WTC11 (cell line): ENCODE measurements at regions not wholly inside any gene's neighbourhood (a gene's known extent, or its start where the extent isn't known, plus 50 kb on each side); places are given as distances from the start of the nearest gene placed in this dataset.
A peak's percentile ranks its signal among the peaks of the same experiment; 100 is the strongest.
"Not testable (repeated sequence)": the region's sequence is repeated elsewhere in the genome, so short reads cannot be mapped to it uniquely, and the experiment has no call there.

ENCODE experiments used
- ATAC-seq: fragments of 200-7000 bp; cut with Tn5 transposase; 2 replicates; pipeline ENCODE4 v1.10.0; 2021; ENCODE audit warnings: mild to moderate bottlenecking, moderate library complexity
- CTCF ChIA-PET: fragments of 300-600 bp; sonication (Branson Sonifier 250); formaldehyde crosslinking; loops from one replicate; lab custom pipeline; 2021; ENCODE audit warnings: antibody characterized with exemption; lab: Charles Lee
- POLR2A ChIA-PET: fragments of 350-600 bp; sonication (Branson Sonifier 250); formaldehyde crosslinking; loops from one replicate; lab custom pipeline; 2021; ENCODE audit warnings: antibody characterized with exemption; lab: Charles Lee
- DNase-seq: peaks from one replicate; pipeline ENCODE4 v3.0.0; 2021; ENCODE audit warnings: low spot score
- H3K27ac Mint-ChIP-seq: 2 replicates; pipeline ENCODE4 v1.8.0; 2021; ENCODE audit warnings: mixed read lengths
- H3K27me3 Mint-ChIP-seq: 2 replicates; pipeline ENCODE4 v1.8.0; 2021; ENCODE audit warnings: low read depth, mild to moderate bottlenecking, moderate library complexity, mixed read lengths
- H3K36me3 Mint-ChIP-seq: 2 replicates; pipeline ENCODE4 v1.8.0; 2021; ENCODE audit warnings: mixed read lengths
- H3K4me1 Mint-ChIP-seq: 2 replicates; pipeline ENCODE4 v1.8.0; 2022; ENCODE audit warnings: mixed read lengths
- H3K4me3 Mint-ChIP-seq: 2 replicates; pipeline ENCODE4 v1.8.0; 2021; ENCODE audit warnings: mild to moderate bottlenecking, moderate library complexity, mixed read lengths
- H3K9me3 Mint-ChIP-seq: 2 replicates; pipeline ENCODE4 v1.8.0; 2021; ENCODE audit warnings: mixed read lengths
- ZNF423 ChIP-seq: fragments of 250-450 bp; sonication (Bioruptor Pico); IDR thresholded peaks from 2 replicates; pipeline ENCODE4 v2.1.2; 2022; ENCODE audit warnings: mild to moderate bottlenecking, moderate library complexity

DNA sequence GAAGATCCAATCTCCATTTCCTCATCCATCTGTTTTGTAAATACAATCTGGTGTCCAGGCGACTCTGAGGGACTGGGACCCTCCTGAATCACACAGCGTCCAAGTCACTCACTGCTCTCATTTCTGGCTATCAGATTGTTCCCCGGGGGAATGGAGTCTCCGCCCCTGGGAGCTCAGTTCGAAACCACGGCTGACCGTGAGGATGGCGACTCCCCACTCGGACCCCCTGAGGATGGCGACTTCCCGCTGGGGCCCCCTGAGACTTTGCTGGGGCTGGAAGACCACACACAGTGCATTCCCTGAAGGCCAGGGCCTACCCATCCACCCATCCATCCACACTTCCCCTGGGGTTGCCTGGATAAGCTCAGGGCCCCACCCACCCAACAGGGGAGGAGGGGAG lies 360.5 kb downstream of the BCL2L11 start:
- H3K4me3 Mint-ChIP-seq, H3K4me1 Mint-ChIP-seq, H3K9me3 Mint-ChIP-seq, H3K27me3 Mint-ChIP-seq, H3K27ac Mint-ChIP-seq, POLR2A ChIA-PET, H3K36me3 Mint-ChIP-seq: not testable (repeated sequence)
- CTCF ChIA-PET: interaction anchor here (0.6 kb wide), 1 partner anchor 513 kb away, joined by 6 read pairs; no protein-coding TSS in a partner anchor
- DNase-seq: peak; percentile 12
- peak; percentile 24 for ATAC-seq
- TF ChIP-seq ZNF423 (CRISPR knock-in tag): peak; percentile 69

DNA sequence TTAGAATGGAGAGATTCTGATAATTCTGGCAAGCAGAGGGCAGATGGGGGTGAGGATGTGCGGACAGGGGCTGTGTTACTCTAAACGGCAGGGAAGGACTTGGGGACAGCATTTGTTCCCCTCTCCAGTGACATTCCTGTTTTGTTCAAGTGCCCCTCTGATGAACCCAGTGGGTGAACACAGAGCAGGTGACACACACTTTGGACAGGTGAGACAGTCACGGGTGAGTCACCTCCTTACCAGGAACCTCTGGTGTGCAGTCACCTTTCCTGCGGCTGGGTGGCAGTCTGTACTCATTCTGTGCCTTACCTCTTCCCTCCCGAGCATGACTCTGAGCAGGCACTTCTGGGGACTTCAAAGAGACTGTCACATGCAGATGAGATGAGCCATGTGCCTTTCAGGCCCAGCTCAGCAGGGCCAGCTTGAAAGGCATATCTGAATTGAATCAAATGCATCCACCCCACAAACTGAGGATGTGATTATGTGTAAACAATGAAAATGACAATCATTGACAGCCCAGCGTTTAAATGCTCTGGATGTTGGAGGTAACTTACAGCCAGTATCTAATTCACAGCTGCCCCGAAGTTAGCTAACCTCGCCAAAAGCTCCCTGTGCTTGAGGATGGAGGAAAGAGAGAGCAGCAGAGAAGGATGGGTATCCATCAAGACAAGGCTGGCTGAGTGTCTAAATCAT lies 362.4 kb downstream of the BCL2L11 start:
- DNase-seq, H3K27me3 Mint-ChIP-seq, H3K36me3 Mint-ChIP-seq, H3K4me3 Mint-ChIP-seq, H3K9me3 Mint-ChIP-seq, H3K27ac Mint-ChIP-seq, POLR2A ChIA-PET, H3K4me1 Mint-ChIP-seq: not testable (repeated sequence)
- peak; percentile 71 for ATAC-seq
- CTCF ChIA-PET: interaction anchor here (1.1 kb wide), 1 partner anchor 223 kb away, joined by 3 read pairs; no protein-coding TSS in a partner anchor

DNA sequence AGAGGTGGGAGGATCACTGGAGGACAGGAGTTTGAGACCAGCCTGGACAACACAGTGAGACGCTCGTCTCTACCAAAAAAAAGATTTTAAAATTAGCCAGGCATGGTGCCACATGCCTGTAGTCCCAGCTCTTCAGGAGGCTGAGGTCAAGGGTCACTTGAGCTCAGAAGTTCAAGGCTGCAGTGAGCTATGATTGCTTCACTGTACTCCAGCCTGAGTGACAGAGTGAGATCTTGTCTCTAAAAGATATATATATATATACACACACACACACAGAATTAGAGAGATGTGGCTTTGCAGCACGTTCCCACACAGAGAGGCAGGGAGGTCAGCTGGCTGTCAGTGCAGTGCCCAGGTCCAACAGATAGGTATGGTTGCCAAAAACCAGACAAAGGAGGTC lies 363.4 kb downstream of the BCL2L11 start:
- H3K36me3 Mint-ChIP-seq, DNase-seq, H3K9me3 Mint-ChIP-seq, ATAC-seq, H3K4me3 Mint-ChIP-seq, H3K4me1 Mint-ChIP-seq, POLR2A ChIA-PET, H3K27me3 Mint-ChIP-seq, H3K27ac Mint-ChIP-seq: not testable (repeated sequence)
- CTCF ChIA-PET: interaction anchor here (0.9 kb wide), 1 partner anchor 215 kb away, joined by 7 read pairs; no protein-coding TSS in a partner anchor

DNA sequence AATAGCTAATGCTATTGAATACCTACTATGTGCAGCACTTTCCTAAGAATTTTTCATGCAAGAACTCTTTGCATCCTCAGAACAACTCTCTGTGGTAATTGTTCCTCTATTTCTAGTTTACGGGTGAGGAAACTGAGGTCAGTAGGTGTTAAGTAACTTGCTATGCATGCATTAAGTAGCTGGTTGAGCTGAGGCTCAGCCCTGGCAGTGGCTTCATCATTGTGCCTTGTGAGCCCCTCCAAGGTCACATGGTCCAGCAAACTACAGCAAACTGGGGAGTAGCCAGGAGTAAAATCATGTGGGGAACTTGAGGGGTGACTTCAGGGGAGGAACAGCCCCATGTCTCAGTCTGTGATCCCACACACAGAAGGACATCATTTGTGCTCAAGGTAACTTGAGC lies 365.2 kb downstream of the BCL2L11 start:
- H3K9me3 Mint-ChIP-seq: not testable (repeated sequence)

DNA sequence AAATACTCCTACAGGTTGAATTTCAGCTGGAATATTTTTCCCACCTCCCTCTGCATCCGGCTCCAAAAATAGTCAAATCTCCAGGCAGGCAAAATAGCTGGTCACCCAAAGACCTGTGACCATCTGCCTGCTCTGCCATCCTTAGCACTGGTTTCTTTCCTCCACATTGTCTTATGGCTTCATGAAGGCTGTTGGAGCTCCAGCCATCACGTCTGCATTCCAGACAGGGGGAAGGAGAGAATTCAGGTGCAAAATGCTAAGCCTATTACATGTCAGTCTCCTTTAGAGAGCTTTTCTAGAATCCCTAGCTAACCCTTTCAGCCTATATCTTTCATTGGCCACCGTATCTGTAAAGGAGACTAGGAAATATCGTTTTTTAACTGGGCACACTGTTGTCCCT lies 367.7 kb downstream of the BCL2L11 start:
- POLR2A ChIA-PET, H3K27me3 Mint-ChIP-seq, H3K27ac Mint-ChIP-seq, H3K36me3 Mint-ChIP-seq, DNase-seq, CTCF ChIA-PET, H3K4me3 Mint-ChIP-seq, ATAC-seq, H3K4me1 Mint-ChIP-seq, H3K9me3 Mint-ChIP-seq: not testable (repeated sequence)

More for the DNA sequence above, 365.2 kb downstream of the BCL2L11 start:
- DNase-seq, POLR2A ChIA-PET, H3K27ac Mint-ChIP-seq, H3K4me3 Mint-ChIP-seq, H3K36me3 Mint-ChIP-seq, ATAC-seq, H3K27me3 Mint-ChIP-seq, CTCF ChIA-PET, H3K4me1 Mint-ChIP-seq: not testable (repeated sequence)

DNA sequence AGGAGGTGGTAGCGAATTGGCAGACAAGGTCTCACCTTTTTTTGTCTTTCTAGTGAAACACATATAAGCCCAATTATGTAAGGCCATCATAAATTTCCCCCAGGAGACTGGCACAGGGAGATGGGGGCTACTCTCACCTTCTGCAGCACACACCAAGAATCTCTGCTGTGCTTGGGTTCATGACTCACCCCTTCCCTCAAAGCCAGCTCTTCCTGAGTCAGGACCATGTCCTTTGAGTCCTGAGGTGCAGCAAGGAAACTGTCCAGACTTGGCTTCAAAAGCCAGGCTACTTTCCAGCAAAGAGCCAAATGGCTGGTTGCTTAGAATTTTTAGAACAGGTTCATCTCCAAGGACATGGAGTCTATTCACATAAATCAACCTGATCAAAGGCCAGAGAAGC lies 368.7 kb downstream of the BCL2L11 start:
- DNase-seq, H3K4me3 Mint-ChIP-seq, H3K4me1 Mint-ChIP-seq, POLR2A ChIA-PET, H3K27me3 Mint-ChIP-seq, CTCF ChIA-PET, H3K9me3 Mint-ChIP-seq, H3K36me3 Mint-ChIP-seq, H3K27ac Mint-ChIP-seq, ATAC-seq: not testable (repeated sequence)

- DNase-seq, CTCF ChIA-PET, H3K27ac Mint-ChIP-seq, H3K4me3 Mint-ChIP-seq, H3K9me3 Mint-ChIP-seq, ATAC-seq, H3K36me3 Mint-ChIP-seq, H3K4me1 Mint-ChIP-seq, H3K27me3 Mint-ChIP-seq, POLR2A ChIA-PET: not testable (repeated sequence)
Measured at GRCh38 chr2:111491181-111491580, 370.5 kb downstream of the BCL2L11 start.

DNA sequence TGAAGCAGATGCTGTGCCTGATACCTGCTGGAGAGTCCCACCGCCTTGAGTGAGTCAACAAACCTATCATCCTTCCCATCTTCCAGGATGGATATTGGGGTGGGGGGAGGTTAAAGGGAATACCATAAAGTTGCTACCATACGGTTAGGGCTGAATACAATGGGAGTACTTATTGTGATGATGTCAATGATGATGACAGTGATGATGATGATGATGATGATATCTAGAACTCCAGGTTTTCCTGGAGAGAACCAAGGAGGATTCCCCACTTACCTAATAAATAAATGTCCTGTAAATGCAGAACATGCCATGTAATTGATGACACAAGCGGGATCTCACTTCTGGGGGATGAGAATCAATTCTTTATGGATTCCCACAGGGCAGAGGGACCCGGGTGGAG lies 370.9 kb downstream of the BCL2L11 start:
- H3K27me3 Mint-ChIP-seq, H3K36me3 Mint-ChIP-seq, H3K27ac Mint-ChIP-seq, H3K4me1 Mint-ChIP-seq, H3K4me3 Mint-ChIP-seq, POLR2A ChIA-PET, ATAC-seq, CTCF ChIA-PET, H3K9me3 Mint-ChIP-seq, DNase-seq: not testable (repeated sequence)

GRCh38 chr2:111492995-111493719 lies 372.4 kb downstream of the BCL2L11 start:
- DNase-seq, POLR2A ChIA-PET, H3K9me3 Mint-ChIP-seq, H3K4me1 Mint-ChIP-seq, H3K27ac Mint-ChIP-seq, CTCF ChIA-PET, H3K36me3 Mint-ChIP-seq, ATAC-seq, H3K27me3 Mint-ChIP-seq, H3K4me3 Mint-ChIP-seq: not testable (repeated sequence)

- H3K27ac Mint-ChIP-seq: not testable (repeated sequence)
Measured at GRCh38 chr2:111493720-111494078, 373.0 kb downstream of the BCL2L11 start.

DNA sequence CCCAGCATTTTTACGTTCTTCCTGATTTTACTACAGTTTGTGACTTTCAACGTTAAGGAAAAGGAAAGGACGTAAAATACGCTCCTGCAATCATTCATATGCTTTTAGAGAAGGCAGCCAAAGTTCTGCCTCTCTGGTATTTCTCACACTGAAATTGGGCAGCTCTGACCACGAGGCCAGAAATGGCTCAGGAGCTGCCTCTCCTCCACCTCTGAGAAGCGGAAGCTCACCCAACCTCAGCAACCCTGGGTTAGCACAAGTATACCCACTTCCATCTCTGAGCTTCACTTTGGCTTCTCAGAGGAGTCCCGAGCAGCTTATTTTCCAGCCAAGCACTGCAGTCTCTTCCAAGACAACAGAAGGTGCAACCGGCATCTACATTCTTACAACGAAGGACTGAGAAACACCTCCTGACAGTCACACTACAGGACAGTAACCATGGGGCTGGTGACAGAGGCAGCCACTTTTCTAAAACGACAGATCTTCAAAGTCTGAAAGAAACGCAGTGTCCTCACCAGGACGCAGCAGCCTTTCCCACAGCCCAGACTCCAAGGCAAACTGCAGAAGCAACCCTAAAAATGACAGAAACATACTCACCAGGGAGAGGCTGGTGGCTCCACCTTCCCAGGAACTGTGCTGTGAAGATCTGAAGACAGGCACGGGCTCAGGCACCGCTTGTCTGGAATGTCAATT lies 373.7 kb downstream of the BCL2L11 start:
- H3K27me3 Mint-ChIP-seq, CTCF ChIA-PET, POLR2A ChIA-PET, H3K4me1 Mint-ChIP-seq, H3K4me3 Mint-ChIP-seq, DNase-seq, H3K9me3 Mint-ChIP-seq, H3K36me3 Mint-ChIP-seq, H3K27ac Mint-ChIP-seq: not testable (repeated sequence)
- peak; percentile 14 for ATAC-seq

More at GRCh38 chr2:111493720-111494078, 373.0 kb downstream of the BCL2L11 start:
- DNase-seq, H3K27me3 Mint-ChIP-seq, H3K4me1 Mint-ChIP-seq, CTCF ChIA-PET, POLR2A ChIA-PET, H3K9me3 Mint-ChIP-seq, H3K4me3 Mint-ChIP-seq, ATAC-seq, H3K36me3 Mint-ChIP-seq: not testable (repeated sequence)

DNA sequence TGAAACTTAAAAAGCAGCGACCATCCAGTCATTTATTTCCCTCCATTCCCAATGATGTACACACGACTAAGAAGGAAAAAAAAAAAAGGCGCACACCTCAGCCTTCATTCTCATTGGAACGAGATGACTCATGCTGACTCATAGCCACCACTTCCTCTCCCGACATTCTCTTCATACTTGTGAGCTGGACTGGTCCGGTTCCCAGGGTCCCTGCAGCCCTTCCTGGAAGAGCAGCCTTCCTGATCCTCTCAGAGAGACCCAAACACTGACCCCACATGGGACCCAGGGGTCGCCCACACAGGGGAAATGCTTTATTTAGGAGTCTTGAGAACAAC lies 374.2 kb downstream of the BCL2L11 start:
- H3K9me3 Mint-ChIP-seq, H3K27ac Mint-ChIP-seq, H3K27me3 Mint-ChIP-seq, H3K4me1 Mint-ChIP-seq, CTCF ChIA-PET, DNase-seq, POLR2A ChIA-PET, H3K36me3 Mint-ChIP-seq, H3K4me3 Mint-ChIP-seq: not testable (repeated sequence)
- ATAC-seq: peak; percentile 92
